HG03354 (cell line): ENCODE measurements at regions not wholly inside any gene's neighbourhood (a gene's known extent, or its start where the extent isn't known, plus 50 kb on each side); places are given as distances from the start of the nearest gene placed in this dataset.

Experiments
- ATAC-seq: cut with Tn5 transposase; IDR thresholded peaks from one replicate; pipeline ENCODE4 v1.9.1; 2021; ENCODE audit warnings: mild to moderate bottlenecking; ENCODE audit not compliant: unreplicated experiment, poor library complexity, severe bottlenecking

DNA sequence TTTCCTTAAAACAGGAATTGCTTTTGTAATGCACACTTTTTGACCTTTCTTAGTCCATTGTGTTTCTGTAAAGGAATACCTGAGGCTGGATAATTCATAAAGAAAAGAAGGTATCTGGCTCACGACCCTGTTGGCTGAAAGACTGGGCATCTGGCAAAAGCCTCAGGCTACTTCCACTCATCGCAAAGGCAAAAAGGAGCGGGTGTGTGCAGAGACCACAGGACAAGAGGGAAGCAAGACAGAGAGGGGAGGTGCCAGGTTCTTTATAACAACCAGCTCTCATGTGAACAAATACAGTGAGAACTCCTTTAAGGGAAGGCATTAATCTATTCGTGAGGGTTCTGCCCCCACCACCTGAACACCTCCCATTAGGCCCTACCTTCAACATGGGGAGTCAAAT lies 182.1 kb downstream of the C12orf50 start:
- no peak for ATAC-seq

GRCh38 chr12:87846045-87846444 lies 183.2 kb downstream of the C12orf50 start:
- no peak for ATAC-seq

GRCh38 chr12:87841935-87842334 lies 187.3 kb downstream of the C12orf50 start:
- ATAC-seq, result no peak

- ATAC-seq, result no peak
Observed at GRCh38 chr12:87836190-87836589, 193.0 kb downstream of the C12orf50 start.

DNA sequence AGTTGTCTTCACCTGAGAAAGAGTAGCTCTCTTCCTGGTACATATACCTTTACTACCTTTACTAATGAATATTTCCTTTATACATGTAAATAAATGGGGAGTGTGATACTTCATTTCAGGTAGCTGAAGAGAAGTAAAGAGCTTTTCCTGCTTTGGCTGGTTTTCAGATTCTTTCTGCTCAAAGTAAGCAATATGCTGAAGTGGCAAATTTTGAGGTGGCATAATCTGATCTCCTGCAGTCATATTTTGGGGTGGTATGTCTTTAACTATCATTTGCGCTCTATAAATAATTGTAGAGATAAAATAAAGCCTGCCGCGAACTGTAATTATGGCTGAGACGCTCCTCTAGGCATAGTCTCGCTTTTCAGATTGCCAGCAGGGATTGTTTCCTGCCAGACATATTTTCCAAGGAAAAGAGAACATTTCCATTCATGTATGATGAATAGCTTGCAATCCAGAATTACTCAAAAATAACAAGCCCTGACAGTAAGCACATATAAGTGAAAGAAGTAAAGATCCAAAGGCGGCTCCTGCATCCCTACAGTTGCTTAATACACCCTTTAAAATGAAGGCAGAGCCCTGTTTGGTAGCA lies 200.7 kb downstream of the C12orf50 start:
- ATAC-seq, result no peak

- no peak for ATAC-seq
Observed at GRCh38 chr12:87827638-87828264, 201.4 kb downstream of the C12orf50 start.

- ATAC-seq, result no peak
Observed at GRCh38 chr12:87822923-87823322, 206.3 kb downstream of the C12orf50 start.

DNA sequence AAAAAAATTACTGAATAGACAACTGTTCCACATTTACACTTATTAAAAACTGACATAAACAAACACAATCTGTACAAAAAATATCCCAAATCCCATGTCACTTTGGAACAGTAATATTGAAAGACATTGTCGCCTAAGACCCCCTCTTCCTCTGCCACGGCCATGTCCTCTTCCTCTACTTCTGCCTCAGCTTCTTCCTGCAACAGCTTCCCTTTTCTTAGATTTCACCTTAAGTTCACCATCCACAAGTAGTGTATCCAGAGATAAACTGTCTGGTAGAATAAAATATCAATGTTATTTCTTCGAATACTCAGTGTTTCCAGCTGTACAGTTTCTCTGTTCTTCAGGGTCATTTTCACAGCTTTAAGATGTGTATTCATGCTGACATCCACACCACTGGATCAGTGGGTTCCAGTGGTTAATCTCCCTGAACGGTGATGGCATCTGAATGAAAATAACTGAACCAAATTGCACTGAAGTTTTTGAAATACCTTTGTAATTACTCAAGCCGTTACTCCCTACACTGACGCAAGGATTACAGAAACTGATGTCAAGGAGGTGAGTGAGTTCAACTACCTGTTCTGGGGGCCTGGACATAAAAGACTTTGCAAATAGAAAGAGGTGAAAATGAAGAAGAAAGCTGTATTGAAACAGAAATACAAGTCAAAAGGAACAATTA lies 208.5 kb downstream of the C12orf50 start:
- no peak for ATAC-seq

DNA sequence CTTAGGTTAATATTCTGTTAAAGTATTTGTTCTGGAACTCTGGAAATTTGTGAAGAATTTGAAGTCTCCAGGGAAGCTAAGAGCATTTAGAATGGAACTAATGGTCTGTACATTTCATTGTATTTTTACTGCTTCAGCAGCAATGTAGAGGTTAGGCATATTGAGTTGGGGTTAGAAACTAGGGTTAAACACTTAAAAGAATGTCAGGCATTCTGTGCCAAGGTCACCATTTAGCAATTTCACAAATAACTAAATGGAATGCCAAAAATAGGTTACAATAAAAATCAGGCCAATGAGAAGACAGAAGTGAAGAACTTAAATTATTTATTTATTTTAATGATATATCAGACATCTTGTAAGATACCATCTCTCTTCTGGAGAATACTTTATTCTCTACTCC lies 210.8 kb downstream of the C12orf50 start:
- no peak for ATAC-seq

GRCh38 chr12:87815771-87816585 lies 213.2 kb downstream of the C12orf50 start:
- no peak for ATAC-seq

DNA sequence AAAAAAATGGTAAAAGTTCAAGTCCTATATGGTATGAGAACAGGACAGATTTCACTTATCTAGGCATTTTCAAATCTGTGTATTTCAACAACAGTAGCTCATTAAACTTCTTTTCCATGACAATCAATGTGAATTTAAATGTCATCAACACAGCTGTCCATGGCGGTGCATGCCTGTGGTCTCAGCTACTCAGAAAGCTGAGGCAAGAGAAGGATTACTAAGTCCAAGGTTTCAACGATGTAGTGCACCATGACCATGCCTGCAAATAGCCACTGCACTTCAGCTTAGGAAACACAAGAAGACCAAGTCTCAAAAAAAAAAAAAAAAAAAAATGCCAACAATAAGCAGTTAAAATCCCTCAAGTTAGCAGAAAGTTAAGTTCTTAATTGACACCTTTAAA lies 214.6 kb downstream of the C12orf50 start:
- ATAC-seq, result no peak

- no peak for ATAC-seq
Observed at GRCh38 chr12:87813476-87814234, 215.5 kb downstream of the C12orf50 start.

- no peak for ATAC-seq
Observed at GRCh38 chr12:87812681-87813080, 216.5 kb downstream of the C12orf50 start.

GRCh38 chr12:87812030-87812429 lies 217.2 kb downstream of the C12orf50 start:
- ATAC-seq, result no peak

- ATAC-seq, result no peak
Observed at GRCh38 chr12:87809916-87810315, 219.3 kb downstream of the C12orf50 start.

DNA sequence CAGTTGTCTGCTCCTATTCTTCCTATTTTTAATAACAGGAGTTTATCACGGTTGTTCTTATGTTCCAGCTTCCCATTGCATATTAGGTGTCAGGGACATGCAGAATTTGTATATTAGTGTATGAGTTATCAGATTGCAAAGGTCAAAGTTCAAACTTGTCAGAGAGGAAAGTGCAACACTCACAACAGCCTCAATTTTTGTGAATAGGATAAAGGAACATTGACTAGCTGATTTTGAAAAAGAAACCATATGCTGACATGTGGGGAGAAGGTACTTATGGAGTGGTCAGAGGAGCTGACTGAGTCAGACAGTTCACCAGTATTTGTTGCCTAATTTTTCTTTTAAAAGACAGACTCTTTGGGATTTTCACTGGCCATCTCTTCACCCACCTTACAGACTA lies 222.1 kb downstream of the C12orf50 start:
- ATAC-seq, result no peak

DNA sequence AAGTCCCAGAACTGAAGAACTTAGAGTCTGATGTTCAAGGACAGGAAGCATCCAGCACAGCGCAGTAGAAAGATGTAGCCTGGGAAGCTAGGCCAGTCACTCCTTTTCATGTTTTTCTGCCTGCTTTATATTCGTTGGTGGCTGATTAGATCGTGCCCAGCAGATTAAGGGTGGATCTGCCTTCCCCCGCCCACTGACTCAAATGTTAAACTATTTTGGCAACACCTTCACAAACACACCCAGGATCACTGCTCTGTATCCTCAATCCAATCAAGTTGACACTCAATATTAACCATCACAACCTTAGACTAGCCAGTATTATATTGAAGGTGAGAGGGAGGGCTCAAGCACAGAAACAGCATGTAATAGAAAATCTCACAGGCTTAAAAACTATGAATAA lies 222.9 kb downstream of the C12orf50 start:
- ATAC-seq, result no peak

DNA sequence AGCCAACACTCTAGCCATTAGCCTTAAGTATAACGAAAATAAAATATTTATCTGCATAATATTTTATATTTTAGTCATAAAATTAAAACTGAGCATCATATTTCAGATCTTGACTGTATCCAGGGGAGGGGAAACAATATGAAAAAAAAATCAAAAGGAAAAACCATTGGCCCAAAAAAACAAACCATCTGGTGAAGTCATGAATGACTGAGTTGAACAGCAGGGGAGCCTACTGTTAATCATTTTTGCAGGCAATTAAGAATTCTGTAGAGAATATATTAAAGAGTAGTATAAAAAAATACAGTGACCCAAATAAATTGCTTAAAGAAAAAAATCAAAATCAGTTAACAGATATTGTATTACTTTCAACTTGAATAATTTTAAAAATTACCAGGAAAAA lies 224.8 kb downstream of the C12orf50 start:
- no peak for ATAC-seq

DNA sequence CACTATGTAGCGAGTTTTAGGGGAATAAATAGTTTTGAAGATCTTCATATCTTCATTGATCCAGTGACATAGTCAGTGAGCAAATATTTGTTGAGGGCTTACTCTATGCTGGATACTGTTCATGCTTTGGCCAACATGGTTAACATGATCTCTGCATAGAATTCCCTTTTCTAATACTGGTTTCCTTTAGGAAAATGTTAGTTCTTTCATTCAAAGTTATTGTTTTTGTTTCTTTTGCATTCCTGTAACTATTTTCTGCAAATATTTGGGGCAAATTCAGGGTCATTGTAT lies 226.5 kb downstream of the C12orf50 start:
- no peak for ATAC-seq
